ENCODE measurements at regions not wholly inside any gene's neighbourhood (a gene's known extent, or its start where the extent isn't known, plus 50 kb on each side); places are given as distances from the start of the nearest gene placed in this dataset.

GRCh38 chr11:33616552-33616951 is 84.1 kb downstream of the C11orf91 start:
- no peak for DNase-seq (ENCODE audit: low read depth in 1 of 2, low spot score in 1 of 2)

GRCh38 chr11:33615751-33616150 is 84.9 kb downstream of the C11orf91 start:
- DNase-seq (ENCODE audit: low read depth in 1 of 2, low spot score in 1 of 2) = no peak

- no peak for DNase-seq (ENCODE audit: low read depth in 1 of 2, low spot score in 1 of 2)
These were observed 87.2 kb downstream of the C11orf91 start for GRCh38 chr11:33613404-33613803.

- no peak for DNase-seq (ENCODE audit: low read depth in 1 of 2, low spot score in 1 of 2)
These were observed 89.7 kb downstream of the C11orf91 start for GRCh38 chr11:33610903-33611302.

- no peak for DNase-seq (ENCODE audit: low read depth in 1 of 2, low spot score in 1 of 2)
These were observed 92.2 kb downstream of the C11orf91 start for GRCh38 chr11:33608386-33608785.

GRCh38 chr11:33606762-33607161 is 93.9 kb downstream of the C11orf91 start:
- no peak for DNase-seq (ENCODE audit: low read depth in 1 of 2, low spot score in 1 of 2)

- DNase-seq (ENCODE audit: low read depth in 1 of 2, low spot score in 1 of 2) = no peak
These were observed 94.9 kb downstream of the C11orf91 start for GRCh38 chr11:33605703-33606102.

GRCh38 chr11:33598426-33599069 is 102.1 kb downstream of the C11orf91 start:
- no peak for DNase-seq (ENCODE audit: low read depth in 1 of 2, low spot score in 1 of 2)

GRCh38 chr11:33594188-33594587 is 106.4 kb downstream of the C11orf91 start:
- no peak for DNase-seq (ENCODE audit: low read depth in 1 of 2, low spot score in 1 of 2)

GRCh38 chr11:33590441-33590840 is 110.2 kb downstream of the C11orf91 start:
- DNase-seq (ENCODE audit: low read depth in 1 of 2, low spot score in 1 of 2) = no peak

- no peak for DNase-seq (ENCODE audit: low read depth in 1 of 2, low spot score in 1 of 2)
These were observed 112.6 kb downstream of the C11orf91 start for GRCh38 chr11:33588056-33588455.

- DNase-seq (ENCODE audit: low read depth in 1 of 2, low spot score in 1 of 2) = no peak
These were observed 114.9 kb downstream of the C11orf91 start for GRCh38 chr11:33585586-33586209.

GRCh38 chr11:33582636-33583325 is 117.8 kb downstream of the C11orf91 start:
- DNase-seq (ENCODE audit: low read depth in 1 of 2, low spot score in 1 of 2) = no peak

- DNase-seq (ENCODE audit: low read depth in 1 of 2, low spot score in 1 of 2) = no peak
These were observed 121.5 kb downstream of the C11orf91 start for GRCh38 chr11:33579101-33579500.

GRCh38 chr11:33577204-33577603 is 123.4 kb downstream of the C11orf91 start:
- DNase-seq (ENCODE audit: low read depth in 1 of 2, low spot score in 1 of 2) = no peak

- no peak for DNase-seq (ENCODE audit: low read depth in 1 of 2, low spot score in 1 of 2)
These were observed 125.3 kb downstream of the C11orf91 start for GRCh38 chr11:33575311-33575710.

GRCh38 chr11:33574331-33574730 is 126.3 kb downstream of the C11orf91 start:
- no peak for DNase-seq (ENCODE audit: low read depth in 1 of 2, low spot score in 1 of 2)

- no peak for DNase-seq (ENCODE audit: low read depth in 1 of 2, low spot score in 1 of 2)
These were observed 131.3 kb downstream of the C11orf91 start for GRCh38 chr11:33569333-33569732.

- DNase-seq (ENCODE audit: low read depth in 1 of 2, low spot score in 1 of 2) = no peak
These were observed 133.6 kb downstream of the C11orf91 start for GRCh38 chr11:33567004-33567403.

GRCh38 chr11:33564856-33565453 is 135.7 kb downstream of the C11orf91 start:
- no peak for DNase-seq (ENCODE audit: low read depth in 1 of 2, low spot score in 1 of 2)

GRCh38 chr11:33560729-33561128 is 139.9 kb downstream of the C11orf91 start:
- DNase-seq (ENCODE audit: low read depth in 1 of 2, low spot score in 1 of 2) = no peak

GRCh38 chr11:33559567-33559966 is 141.1 kb downstream of the C11orf91 start:
- DNase-seq (ENCODE audit: low read depth in 1 of 2, low spot score in 1 of 2) = no peak
